ENCODE measurements at regions not wholly inside any gene's neighbourhood (a gene's known extent, or its start where the extent isn't known, plus 50 kb on each side); places are given as distances from the start of the nearest gene placed in this dataset.

DNA sequence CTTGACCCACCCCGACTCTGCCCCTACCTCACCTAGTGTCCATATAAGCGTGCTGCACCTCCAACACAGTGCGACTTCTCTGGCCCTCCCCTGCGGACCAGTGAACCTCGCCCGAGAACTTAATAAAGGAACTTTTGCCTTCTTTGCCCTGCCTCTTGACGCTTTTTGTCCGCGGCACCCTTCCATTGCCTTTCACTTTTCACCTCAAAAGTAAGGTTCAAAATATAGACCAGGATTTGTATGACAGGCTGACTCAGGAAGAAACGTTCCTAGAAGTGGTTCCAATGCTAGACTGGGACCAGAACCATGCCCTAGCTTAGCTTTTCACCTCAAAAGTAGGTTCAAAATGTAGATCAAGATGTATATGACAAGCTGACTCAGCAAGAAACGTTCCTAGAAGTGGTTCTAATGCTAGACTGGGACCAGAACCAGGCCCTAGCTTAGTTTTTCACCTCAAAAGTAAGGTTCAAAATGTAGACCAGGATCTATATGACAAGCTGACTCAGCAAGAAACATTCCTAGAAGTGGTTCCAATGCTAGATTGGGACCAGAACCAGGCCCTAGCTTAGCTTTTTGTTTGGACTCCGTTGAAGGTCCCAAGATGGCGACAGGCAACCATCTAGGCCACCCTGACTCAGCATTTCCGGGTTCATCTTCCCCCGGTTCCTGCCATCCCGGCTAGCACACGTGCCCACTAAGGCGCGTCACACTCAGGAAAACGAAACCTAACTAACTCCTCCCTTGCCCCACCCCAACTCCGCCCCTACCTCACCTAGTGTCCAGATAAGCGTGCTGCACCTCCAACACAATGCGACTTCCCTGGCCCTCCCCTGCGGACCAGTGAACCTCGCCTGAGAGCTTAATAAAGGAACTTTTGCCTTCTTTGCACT is 51.0 kb upstream of the TMEM97 start:
- DNase-seq: no peak
- Histone ChIP-seq H3K4me3 (no peak overlapping the region), H3K27me3 (no peaks in the 10 kb centered on the region), H3K27ac (no peak overlapping the region), H3K4me1 (no peaks in the 10 kb centered on the region), H3K36me3 (no peaks in the 10 kb centered on the region), H3K9me3 (no peaks in the 10 kb centered on the region)
- intact Hi-C loops (cut with DNase I; ENCODE audit: low total_unique reads): no loop called here
- TF ChIP-seq, protein P1, sequence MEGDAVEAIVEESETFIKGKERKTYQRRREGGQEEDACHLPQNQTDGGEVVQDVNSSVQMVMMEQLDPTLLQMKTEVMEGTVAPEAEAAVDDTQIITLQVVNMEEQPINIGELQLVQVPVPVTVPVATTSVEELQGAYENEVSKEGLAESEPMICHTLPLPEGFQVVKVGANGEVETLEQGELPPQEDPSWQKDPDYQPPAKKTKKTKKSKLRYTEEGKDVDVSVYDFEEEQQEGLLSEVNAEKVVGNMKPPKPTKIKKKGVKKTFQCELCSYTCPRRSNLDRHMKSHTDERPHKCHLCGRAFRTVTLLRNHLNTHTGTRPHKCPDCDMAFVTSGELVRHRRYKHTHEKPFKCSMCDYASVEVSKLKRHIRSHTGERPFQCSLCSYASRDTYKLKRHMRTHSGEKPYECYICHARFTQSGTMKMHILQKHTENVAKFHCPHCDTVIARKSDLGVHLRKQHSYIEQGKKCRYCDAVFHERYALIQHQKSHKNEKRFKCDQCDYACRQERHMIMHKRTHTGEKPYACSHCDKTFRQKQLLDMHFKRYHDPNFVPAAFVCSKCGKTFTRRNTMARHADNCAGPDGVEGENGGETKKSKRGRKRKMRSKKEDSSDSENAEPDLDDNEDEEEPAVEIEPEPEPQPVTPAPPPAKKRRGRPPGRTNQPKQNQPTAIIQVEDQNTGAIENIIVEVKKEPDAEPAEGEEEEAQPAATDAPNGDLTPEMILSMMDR (IDR thresholded peaks at IDR 0.05): no peak

- intact Hi-C loops (cut with DNase I; ENCODE audit: low total_unique reads): no loop called here
- Histone ChIP-seq H3K27me3 (no peaks in the 10 kb centered on the region), H3K27ac (no peak overlapping the region), H3K9me3 (no peaks in the 10 kb centered on the region), H3K4me1 (no peaks in the 10 kb centered on the region), H3K4me3 (no peak overlapping the region), H3K36me3 (no peaks in the 10 kb centered on the region)
- TF ChIP-seq, protein P1 (IDR thresholded peaks at IDR 0.05): no peak
- DNase-seq: no peak
These were observed 50.2 kb upstream of the TMEM97 start for GRCh38 chr17:28268610-28269313.

Measured in tibial artery (tissue), 4 donors.